NCI-H1694 (cell line): ENCODE measurements at regions not wholly inside any gene's neighbourhood (a gene's known extent, or its start where the extent isn't known, plus 50 kb on each side); places are given as distances from the start of the nearest gene placed in this dataset.

Experiments
- DNase-seq: peaks from one replicate; lab custom pipeline; 2025; lab: John Stamatoyannopoulos, UW

DNA sequence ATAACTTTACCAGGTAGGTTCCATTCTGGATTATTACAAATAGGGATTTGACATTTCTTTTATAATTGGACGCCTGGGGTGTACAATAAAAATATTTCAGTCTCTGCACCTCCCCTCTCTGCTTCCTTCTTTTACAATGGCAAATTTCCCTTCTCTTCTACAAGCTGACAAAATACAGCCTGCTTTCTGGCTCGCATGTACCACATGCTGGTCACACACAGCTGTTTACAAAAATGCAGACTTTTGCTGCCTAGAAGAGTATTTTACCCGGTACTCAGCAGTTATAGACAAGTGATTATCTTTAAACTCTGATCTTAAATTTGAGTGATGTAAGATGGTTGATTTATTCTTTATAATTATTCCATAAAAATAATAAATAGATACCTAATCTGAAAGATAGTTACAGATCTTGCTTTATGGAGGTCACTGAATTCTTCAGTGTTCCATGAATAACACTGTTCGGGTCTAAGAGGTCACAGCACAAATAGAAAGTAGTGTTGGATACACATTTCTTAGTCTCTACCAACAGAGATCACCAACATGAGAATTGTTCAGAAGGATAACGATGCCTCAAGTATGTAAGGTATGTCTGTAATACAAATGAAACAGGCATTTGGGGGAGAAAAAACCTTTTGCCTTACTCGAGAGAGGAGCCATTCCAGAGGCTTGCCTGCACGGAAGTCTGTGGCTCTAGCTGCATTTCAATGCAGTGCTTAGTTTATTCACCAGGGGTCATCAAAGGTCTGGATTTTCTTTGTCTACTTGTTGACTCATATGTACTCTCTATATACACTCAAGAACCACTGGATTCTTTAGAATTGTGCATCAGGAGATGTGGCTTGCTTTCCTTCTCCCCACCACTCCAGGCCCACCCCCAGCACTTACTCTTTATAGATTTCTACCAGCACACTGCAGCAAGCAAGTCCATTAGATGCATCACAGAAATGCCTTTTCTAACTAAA, 206.6 kb upstream of the RFX3 start:
- peak; percentile 92 for DNase-seq

DNA sequence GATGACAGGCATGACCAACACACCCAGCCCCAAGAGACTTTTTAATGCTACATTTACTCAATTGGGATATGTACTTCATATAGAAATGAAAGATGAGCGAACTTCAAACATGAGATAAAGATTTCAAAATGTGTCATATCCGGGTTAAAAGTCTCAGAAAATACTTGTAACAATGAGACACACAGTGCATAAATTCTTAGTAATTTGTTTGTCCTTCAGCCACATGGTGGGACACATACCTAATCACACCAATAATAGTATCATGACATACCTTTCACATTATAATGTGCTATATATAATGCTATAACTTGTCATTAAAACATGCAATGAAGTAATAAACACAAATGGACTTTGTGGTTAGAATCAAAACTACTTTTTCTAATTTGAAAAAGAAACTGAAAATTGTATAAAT, 204.7 kb upstream of the RFX3 start:
- DNase-seq: no peak

DNA sequence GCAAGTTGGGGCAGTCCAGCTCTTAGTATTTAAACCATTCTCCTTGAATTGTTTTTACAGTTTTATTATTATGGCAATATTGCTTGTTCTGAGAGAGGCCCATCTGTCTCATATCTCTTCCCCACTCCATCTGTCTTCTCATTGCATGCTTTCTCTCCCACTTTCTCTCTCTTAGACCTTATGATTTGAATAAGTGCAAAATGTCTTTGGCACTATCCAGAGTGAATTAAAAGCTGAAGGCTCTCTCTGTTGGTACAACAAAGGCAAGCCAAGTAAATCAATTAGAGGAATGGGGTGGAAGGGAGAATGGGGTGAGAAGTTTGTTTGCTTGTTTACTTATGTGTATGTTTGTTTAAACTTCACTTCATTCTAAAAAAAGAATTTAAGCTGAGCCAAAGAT, 195.3 kb upstream of the RFX3 start:
- peak; percentile 26 for DNase-seq

DNA sequence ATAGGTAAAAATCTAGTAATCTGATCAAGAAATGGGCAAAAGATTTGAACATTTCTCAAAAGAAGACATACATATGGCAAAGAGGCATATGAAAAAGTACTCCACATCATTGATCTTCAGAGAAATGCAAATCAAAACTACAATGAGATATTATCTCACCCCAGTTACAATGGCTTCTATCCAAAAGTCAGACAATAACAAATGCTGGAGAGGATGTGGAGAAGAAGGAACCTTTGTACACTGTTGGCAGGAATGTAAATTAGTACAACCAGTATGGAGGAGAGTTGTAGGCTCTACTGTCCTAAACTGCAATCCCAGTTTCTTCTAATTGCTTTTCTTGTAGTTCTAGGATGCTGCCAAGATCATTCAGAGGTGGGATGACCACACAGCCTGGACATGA, 193.5 kb upstream of the RFX3 start:
- DNase-seq: no peak

DNA sequence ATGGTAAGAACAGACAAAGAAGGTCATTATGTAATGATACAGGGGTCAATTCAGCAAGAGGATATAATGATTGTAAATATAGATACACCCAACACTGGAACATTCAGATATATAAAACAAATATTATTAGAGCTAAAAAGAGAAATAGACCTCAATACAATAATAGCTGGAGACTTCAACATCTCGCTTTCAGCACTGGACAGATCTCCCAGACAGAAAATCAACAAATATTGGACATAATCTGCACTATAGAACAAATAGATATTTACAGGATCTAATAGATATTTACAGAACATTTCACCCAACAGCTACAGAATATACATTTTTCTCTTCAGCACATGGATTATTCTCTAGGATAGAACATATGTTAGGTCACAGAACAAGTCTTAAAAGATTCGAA, 190.6 kb upstream of the RFX3 start:
- no peak for DNase-seq

DNA sequence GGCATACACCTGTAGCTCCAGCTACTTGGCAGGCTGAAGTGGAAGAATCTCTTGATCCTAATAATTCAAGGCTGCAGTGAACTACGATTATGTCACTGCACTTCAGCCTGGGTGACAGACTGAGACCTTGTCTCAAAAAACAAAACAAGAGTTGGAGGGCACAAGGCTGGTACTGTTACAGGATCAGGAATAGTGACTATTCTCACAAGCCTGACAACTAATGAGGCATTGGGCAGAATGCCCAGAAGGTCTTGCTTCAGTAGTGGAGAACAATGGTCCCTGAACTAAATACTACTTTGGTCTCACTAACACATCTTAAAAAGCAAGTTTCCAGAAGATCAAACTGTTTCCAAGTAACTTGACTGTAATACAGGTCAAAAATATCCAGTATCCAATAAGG, 182.9 kb upstream of the RFX3 start:
- DNase-seq: peak; percentile 29

DNA sequence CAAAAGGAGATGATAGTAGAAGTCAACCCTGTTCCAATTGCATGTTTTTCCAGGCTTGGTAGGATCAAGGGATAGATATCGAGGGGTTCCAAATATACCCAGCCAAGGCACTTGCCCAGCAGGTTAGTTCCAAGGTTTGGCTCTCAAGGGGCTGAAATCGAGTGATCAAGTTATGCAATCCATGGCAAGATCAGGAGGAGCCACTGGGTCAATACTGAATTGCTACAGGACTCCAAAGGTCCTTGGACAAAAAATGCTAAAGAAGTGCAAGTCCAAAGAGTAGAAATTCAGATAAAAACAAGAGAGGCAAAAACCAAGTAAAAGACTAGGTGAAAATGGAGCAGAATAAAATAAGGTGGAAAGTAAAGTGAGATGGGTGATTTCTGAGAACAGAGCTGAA, 179.1 kb upstream of the RFX3 start:
- DNase-seq: no peak

DNA sequence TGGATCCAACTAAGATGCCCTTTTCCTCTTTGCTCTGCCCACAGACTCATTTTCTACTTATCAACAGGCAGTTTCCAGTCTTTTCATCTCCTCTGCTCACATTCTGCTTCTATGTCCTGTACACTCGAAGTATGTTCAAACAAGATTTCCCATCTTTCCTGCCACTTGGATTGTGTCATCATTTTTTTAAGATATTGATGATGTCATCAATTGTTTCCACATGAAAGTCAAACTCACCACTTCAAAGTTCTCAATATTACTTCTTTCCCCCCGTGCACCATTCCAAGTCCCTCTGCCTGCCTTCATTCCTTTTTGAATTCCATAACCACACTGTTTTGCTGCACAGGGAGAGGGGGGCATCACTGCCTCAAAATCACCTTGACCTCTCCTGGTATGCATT, 175.0 kb upstream of the RFX3 start:
- no peak for DNase-seq

DNA sequence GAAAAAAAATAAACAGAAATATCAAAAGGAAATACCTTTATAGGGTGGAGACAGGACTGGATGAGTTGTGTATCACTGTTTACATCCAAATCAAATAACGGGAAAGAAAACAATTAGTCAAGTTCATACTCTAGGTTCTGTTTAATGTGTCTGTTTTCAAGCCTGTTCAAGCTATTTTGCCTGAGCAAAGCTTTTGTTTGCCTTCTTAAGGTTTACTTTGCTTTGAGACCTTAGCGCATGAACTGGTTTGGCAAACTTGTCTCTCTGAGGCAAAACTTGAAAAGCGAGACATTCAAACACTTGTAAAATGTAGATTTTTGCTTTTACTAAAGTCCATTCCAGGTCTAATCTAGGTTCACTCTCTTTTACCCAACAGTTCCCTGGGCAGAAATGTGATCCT, 174.1 kb upstream of the RFX3 start:
- DNase-seq: no peak

DNA sequence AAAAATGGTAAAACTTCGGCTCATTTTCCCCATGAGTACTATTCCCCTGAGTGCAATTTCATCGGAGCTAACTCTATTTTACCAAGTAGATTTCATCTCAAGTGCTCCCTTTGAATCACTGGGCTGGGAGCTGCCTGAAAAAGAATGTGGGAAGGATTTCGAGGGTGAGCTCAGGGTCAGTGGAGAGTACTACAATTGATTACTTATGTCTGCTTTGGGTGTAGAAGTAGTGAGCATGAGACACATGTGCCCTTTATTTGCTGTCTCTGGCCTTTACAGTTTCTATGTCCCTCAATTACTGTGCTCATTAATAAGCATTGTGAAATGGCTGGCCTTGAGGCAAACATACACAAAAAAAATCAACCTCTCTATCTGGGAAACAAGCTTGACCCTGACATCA, 172.7 kb upstream of the RFX3 start:
- no peak for DNase-seq

DNA sequence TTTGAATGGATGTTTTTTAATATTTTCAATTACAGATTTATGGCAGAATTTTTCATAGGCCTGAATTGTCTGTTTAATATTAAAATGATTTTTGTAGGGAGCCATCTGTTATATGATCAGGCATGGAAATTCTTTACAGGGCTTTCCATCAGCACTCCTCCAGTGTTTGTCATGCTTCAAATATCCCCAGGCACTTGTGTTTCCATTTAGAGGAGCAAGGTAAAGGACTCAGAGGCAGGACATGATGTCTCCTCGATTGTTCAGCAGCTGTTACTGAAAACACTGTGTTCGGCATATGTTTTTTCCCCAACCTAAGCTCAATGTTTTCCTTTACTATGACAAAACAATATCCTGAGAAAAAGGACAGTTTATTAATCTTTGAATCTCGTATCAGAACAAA, 172.3 kb upstream of the RFX3 start:
- peak; percentile 8 for DNase-seq

DNA sequence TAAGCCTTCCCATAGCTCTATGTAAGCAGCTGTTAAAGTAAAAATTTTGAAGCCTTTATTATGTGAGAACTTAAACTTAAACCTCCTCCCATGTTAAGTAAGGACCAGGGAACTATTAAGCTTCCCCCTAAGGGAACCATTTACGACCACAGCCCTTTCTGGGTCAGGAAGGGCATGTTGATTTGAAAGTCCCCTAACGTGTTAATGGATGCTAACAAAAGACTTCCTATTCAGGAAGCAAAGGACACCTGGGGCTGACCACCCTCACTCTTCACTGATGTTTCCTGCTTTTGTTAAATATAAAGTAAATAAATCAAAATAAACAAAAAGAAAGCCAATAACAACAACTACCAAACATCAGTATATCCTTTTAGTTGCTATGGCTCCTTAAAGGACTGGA, 170.6 kb upstream of the RFX3 start:
- DNase-seq: no peak

DNA sequence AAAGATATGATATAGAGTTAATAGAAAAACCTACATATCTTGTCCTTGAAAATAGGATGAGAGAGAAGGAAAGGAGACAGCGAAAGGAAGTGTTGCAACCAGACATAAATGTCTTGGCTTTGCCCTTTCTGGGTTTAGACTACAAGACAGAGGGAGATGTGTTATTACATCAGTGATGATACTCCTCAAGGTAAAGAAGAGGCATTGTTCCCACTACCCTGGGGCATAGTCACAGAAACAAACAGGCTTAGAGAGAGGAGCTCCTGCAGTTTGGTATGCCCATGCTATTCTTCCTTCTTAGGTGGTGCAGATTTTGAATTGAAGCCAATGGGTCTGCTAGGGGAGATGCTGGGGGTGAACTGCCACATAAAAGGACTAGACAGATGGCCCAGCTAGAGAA, 166.8 kb upstream of the RFX3 start:
- no peak for DNase-seq

DNA sequence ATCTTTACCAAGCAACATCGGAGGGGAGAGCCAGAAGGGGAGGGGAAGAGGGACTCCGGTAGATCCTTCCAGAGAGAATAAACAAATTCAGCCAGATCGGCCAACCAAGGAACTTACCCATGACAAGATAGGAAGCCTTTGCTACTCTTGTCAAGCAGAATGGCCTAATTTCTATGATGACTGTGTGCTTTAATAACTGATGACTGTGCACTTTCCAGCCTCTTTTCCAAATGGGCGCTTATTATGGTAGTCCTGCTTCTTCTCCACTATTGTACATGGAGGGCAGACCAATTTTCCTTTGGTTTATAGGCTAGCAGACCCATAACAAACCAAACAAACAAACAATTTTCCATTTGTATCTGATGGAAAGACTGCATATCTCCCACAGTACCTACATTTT, 163.8 kb upstream of the RFX3 start:
- no peak for DNase-seq

DNA sequence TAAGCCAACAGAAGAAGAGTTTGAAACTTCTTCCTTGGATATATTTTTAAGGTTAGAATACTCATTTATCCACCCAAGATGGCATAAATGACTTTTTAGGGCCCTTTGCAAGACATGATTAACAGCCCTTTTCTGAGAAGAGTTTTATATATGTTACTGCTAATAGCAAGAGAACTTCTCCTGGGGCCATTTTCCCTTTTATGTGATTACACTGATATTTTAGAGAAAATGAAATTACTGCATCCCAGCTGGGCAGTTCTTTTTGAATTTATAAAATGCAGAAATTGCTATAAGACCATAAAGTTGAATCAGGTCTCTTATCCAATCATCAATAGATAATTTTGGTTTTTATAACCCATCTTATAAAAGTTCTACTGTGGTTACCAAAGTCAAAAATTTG, 161.3 kb upstream of the RFX3 start:
- no peak for DNase-seq

DNA sequence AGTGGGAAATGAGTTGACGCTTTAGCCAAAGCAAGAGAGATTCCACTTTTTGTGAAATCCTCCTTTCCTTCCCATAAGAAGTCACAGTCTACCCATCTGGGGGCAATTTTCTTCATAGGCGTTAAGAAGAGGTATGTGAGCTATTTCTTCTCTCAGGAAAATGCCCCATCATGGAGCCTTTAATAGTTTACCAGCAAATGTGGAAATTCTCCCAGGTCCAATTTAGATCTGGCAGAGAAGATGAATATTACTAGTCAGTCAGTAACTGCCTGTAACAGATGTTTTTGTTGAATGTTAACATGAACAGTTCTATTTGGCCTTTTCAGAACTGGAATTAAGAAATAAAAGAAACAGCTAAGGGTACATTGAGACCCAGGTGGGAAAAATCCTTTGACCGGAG, 156.4 kb upstream of the RFX3 start:
- no peak for DNase-seq

DNA sequence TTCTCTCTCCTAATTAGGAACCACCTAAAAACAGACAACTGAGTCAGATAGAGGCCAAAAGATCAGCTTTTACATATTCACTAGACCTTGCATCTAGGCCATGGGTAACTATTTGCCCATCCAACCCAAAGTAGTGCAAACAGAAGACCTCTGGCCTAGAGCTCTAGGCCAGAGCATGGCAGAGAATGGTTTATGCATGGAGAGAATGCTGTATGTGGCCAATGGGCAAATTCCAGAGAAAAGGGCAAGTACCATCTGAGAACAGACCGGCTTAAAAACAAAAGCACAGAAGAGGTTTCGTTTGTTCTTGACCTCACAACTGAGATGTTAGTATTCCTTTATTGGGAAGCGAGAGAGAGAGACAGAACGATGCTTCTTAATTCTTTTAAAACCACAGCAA, 151.7 kb upstream of the RFX3 start:
- no peak for DNase-seq

DNA sequence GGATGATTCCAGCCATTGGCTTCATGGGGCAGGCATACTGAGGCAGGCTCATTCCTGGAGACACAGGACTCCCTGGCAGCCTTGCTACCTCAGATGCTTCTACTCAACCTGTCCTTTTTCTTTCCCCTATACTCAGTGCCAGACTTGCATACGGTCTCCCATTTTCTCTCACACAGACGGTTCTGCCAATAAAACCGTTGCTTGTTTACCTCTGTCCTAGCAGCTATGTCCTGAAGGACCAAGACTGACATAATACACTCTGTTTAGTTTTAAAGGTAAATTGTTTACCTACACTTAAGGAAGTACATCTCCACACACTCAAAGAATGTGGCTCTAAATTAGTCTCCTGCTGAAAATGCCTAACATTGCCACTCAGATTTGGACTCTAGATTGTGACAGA, 151.0 kb upstream of the RFX3 start:
- DNase-seq: no peak

DNA sequence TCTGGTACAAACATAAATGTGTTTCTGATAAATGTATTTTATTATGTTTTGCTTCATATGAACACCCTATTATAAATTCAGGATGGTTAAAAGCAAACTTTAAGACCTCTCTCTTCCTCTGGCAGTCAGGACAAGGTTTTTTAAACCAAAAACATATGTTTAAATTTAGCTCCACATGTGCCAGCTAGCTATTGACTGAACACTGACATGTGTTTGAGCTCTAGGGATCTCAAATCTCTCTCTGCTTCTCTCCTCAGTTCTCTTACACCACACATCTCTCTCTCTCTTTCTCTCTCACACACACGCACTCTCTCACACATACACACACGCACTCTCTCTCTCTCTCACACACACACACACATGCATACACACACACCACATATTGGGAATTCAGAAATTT, 150.1 kb upstream of the RFX3 start:
- DNase-seq: peak; percentile 15

DNA sequence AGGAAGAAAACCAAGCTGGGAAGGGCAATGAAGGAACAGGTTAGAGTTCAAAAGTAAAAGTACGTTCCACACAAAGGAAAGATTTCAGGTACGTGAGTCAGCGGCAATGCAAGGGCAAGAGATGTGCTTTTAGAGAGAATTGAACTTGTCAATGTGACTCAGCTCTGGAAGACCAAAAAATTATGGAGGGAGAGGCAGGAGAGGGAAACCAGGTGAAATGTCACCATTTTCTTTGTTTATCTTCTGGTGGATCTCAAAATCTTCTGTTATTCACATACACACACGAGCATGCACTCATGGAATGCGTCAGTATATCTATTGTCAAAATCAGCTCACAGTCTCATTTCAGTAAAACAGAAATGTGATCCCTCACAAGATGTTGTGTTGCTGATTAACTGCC, 148.8 kb upstream of the RFX3 start:
- DNase-seq: no peak

DNA sequence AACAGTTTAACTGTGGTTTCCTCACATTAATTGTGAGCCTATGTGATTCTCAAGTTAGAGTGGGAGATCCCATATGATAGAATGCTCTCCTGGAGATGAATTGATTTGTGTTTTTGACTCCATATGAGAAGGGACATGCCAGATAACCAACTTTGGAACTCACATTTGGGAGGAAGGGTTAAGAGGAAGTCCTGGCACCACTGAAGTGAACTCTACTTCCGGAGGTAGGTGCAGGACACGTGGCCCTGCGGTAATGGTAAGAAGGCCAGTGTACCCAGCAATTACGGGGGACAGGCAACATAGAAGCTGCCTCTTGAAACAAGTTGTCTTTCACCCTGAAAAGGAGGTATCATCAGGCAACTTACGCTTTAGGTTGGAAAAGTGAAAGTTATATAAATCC, 146.6 kb upstream of the RFX3 start:
- DNase-seq: no peak

DNA sequence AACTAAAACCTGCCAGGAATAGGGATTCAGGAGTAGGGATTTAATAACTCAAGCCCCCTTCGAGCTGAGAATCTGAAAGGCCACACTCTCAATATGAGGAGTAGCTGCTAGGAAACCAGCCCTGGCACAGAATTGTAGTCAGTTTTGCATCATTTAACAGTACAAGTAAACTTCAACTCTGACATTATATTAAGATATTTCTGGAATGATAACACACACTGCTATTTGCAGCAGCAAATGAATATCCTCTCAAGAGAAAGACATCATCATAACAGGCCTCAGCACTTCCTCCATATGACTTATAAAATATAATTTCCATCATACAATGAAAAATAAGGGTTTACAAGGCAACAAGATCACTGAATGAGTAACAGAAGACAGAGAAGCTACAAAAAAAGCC, 138.2 kb upstream of the RFX3 start:
- no peak for DNase-seq

DNA sequence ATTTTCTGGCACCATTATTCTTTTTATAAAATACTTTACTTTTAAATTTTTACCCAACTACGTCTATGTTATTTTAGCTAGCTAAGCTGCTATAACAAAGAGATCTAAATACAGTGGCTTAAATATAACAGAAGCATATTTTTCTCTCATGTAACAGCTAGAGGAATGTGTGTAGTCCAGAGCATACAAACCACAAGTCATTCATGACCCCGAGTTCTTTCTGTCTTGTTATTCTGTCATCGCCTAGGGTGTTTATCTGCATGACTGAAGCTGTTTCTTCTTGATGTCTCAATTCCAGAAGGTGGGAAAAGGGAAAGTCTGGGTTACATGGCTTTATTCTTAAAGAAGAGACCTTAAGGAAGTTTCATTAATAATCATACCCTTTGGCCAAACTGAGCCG, 136.9 kb upstream of the RFX3 start:
- DNase-seq: no peak

DNA sequence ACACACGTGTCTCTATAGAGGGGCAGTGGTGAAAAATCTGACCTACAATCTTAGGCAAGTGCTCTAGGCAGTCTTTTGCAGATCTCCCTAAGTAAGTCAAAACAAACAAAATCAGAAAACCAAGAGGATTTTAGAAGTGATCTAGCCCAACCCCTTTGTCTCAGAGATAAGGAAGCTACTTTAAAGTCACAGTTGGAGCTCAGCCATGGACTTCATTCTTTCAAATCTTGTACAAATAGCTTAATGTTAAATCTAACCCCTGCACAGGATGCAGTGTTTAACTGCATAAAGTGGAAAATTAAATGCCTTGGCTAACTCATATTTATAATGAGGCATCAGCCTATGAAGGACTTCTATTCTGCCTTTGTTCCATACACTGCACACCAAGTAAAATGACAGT, 135.1 kb upstream of the RFX3 start:
- DNase-seq: no peak
